WTC11 (cell line): ENCODE measurements at regions not wholly inside any gene's neighbourhood (a gene's known extent, or its start where the extent isn't known, plus 50 kb on each side); places are given as distances from the start of the nearest gene placed in this dataset.

ENCODE experiments used
- ATAC-seq: fragments of 200-7000 bp; cut with Tn5 transposase; 2 replicates; pipeline ENCODE4 v1.10.0; 2021; ENCODE audit warnings: mild to moderate bottlenecking, moderate library complexity
- CTCF ChIA-PET: fragments of 300-600 bp; sonication (Branson Sonifier 250); formaldehyde crosslinking; loops from one replicate; lab custom pipeline; 2021; ENCODE audit warnings: antibody characterized with exemption; lab: Charles Lee
- POLR2A ChIA-PET: fragments of 350-600 bp; sonication (Branson Sonifier 250); formaldehyde crosslinking; loops from one replicate; lab custom pipeline; 2021; ENCODE audit warnings: antibody characterized with exemption; lab: Charles Lee
- DNase-seq: peaks from one replicate; pipeline ENCODE4 v3.0.0; 2021; ENCODE audit warnings: low spot score
- H3K27ac Mint-ChIP-seq: 2 replicates; pipeline ENCODE4 v1.8.0; 2021; ENCODE audit warnings: mixed read lengths
- H3K27me3 Mint-ChIP-seq: 2 replicates; pipeline ENCODE4 v1.8.0; 2021; ENCODE audit warnings: low read depth, mild to moderate bottlenecking, moderate library complexity, mixed read lengths
- H3K36me3 Mint-ChIP-seq: 2 replicates; pipeline ENCODE4 v1.8.0; 2021; ENCODE audit warnings: mixed read lengths
- H3K4me1 Mint-ChIP-seq: 2 replicates; pipeline ENCODE4 v1.8.0; 2022; ENCODE audit warnings: mixed read lengths
- H3K4me3 Mint-ChIP-seq: 2 replicates; pipeline ENCODE4 v1.8.0; 2021; ENCODE audit warnings: mild to moderate bottlenecking, moderate library complexity, mixed read lengths
- H3K9me3 Mint-ChIP-seq: 2 replicates; pipeline ENCODE4 v1.8.0; 2021; ENCODE audit warnings: mixed read lengths
- CREB1 ChIP-seq: sonication (generic); formaldehyde crosslinking; IDR thresholded peaks from 2 replicates; pipeline ENCODE4 v1.8.0; 2023; ENCODE audit warnings: mild to moderate bottlenecking, missing genetic modification reagents
- EMX1 ChIP-seq: fragments of 250-450 bp; sonication (Bioruptor Pico); IDR thresholded peaks from 2 replicates; pipeline ENCODE4 v1.8.0; 2021; ENCODE audit warnings: mild to moderate bottlenecking
- IRF2 ChIP-seq: sonication (generic); formaldehyde crosslinking; IDR thresholded peaks from 2 replicates; pipeline ENCODE4 v1.8.0; 2022; ENCODE audit warnings: low read depth, missing genetic modification reagents, borderline replicate concordance
- MYBL2 ChIP-seq: sonication (generic); formaldehyde crosslinking; IDR thresholded peaks from 2 replicates; pipeline ENCODE4 v1.8.1; 2023; ENCODE audit warnings: mild to moderate bottlenecking, moderate library complexity, missing genetic modification reagents
- NR1H2 ChIP-seq: sonication (generic); formaldehyde crosslinking; IDR thresholded peaks from 2 replicates; pipeline ENCODE4 v1.9.0; 2021; ENCODE audit warnings: mild to moderate bottlenecking, moderate library complexity, missing genetic modification reagents
- OVOL2 ChIP-seq: fragments of 250-450 bp; sonication (Bioruptor Pico); IDR thresholded peaks from 2 replicates; pipeline ENCODE4 v1.9.0; 2021; ENCODE audit warnings: mild to moderate bottlenecking, borderline replicate concordance
- PRRX2 ChIP-seq: fragments of 250-450 bp; sonication (Bioruptor Pico); IDR thresholded peaks from 2 replicates; pipeline ENCODE4 v1.8.0; 2021; ENCODE audit warnings: mild to moderate bottlenecking
- RELA ChIP-seq: sonication (generic); formaldehyde crosslinking; IDR thresholded peaks from 2 replicates; pipeline ENCODE4 v1.8.1; 2022; ENCODE audit warnings: missing genetic modification reagents, mild to moderate bottlenecking, borderline replicate concordance
- RORB ChIP-seq: fragments of 250-450 bp; sonication (Bioruptor Pico); IDR thresholded peaks from 2 replicates; pipeline ENCODE4 v1.9.0; 2021; ENCODE audit warnings: mild to moderate bottlenecking
- SP1 ChIP-seq: sonication (generic); formaldehyde crosslinking; conservative IDR thresholded peaks from 2 replicates; pipeline ENCODE4 v1.8.1; 2022; ENCODE audit warnings: missing genetic modification reagents
- ZBTB21 ChIP-seq: sonication (generic); formaldehyde crosslinking; IDR thresholded peaks from 2 replicates; pipeline ENCODE4 v1.8.1; 2023; ENCODE audit warnings: mild to moderate bottlenecking, missing genetic modification reagents, borderline replicate concordance
- ZNF423 ChIP-seq: fragments of 250-450 bp; sonication (Bioruptor Pico); IDR thresholded peaks from 2 replicates; pipeline ENCODE4 v2.1.2; 2022; ENCODE audit warnings: mild to moderate bottlenecking, moderate library complexity
- ZNF671 ChIP-seq: fragments of 250-450 bp; sonication (Bioruptor Pico); IDR thresholded peaks from 2 replicates; pipeline ENCODE4 v1.8.0; 2021; ENCODE audit warnings: mild to moderate bottlenecking
- TF ChIP-seq, protein P1 (sequence below): sonication (generic); formaldehyde crosslinking; IDR thresholded peaks from 2 replicates; pipeline ENCODE4 v1.8.1; 2023; ENCODE audit warnings: mild to moderate bottlenecking, missing genetic modification reagents
- TF ChIP-seq, protein P2 (sequence below): sonication (generic); formaldehyde crosslinking; IDR thresholded peaks from 2 replicates; pipeline ENCODE4 v1.8.1; 2022; ENCODE audit warnings: mild to moderate bottlenecking, moderate library complexity, missing genetic modification reagents
- TF ChIP-seq, protein P3 (sequence below): fragments of 250-450 bp; sonication (Bioruptor Pico); IDR thresholded peaks from 2 replicates; pipeline ENCODE4 v1.9.0; 2021; ENCODE audit warnings: mild to moderate bottlenecking
- TF ChIP-seq, protein P4 (sequence below): sonication (generic); formaldehyde crosslinking; IDR thresholded peaks from 2 replicates; pipeline ENCODE4 v1.8.1; 2023; ENCODE audit warnings: mild to moderate bottlenecking, missing genetic modification reagents
- TF ChIP-seq, protein P5 (sequence below): sonication (generic); formaldehyde crosslinking; IDR thresholded peaks from 2 replicates; pipeline ENCODE4 v1.8.1; 2022; ENCODE audit warnings: missing genetic modification reagents, borderline replicate concordance
- TF ChIP-seq, protein P6 (sequence below): sonication (generic); formaldehyde crosslinking; IDR thresholded peaks from 2 replicates; pipeline ENCODE4 v1.8.1; 2023; ENCODE audit warnings: mild to moderate bottlenecking, missing genetic modification reagents, moderate library complexity

DNA sequence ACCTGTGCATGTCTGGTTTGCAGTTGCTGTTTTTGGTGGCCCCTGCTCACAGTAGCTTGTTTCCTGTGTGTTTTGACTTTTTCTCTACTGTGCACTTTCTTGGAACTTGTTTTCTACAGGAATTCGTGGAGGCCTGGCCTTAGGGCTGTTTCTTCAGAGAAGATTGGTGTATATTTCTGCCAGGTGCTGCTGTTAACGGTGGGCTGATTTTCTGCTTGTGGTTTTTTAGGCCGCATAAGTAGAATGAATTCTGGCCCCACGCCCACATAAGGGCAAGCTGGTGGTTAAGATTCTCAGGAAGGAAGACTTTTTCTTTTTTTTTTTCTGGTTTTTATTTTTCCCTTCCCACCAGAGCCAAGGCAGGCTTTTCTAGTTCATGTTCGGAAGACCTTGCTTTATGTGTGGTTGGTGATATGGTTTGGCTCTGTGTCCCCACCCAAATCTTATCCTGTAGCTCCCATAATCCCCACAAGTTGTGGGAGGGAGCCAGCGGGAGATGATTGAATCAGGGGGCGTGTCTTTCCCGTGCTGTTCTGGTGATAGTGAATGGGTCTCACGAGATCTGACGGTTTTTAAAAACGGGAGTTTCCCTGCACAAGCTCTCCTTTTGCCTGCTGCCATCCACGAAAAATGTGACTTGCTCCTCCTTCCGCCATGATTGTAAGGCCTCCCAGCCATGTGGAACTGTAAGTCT, 71.5 kb upstream of the DISP3 start (continued):
- TF ChIP-seq, protein P1, sequence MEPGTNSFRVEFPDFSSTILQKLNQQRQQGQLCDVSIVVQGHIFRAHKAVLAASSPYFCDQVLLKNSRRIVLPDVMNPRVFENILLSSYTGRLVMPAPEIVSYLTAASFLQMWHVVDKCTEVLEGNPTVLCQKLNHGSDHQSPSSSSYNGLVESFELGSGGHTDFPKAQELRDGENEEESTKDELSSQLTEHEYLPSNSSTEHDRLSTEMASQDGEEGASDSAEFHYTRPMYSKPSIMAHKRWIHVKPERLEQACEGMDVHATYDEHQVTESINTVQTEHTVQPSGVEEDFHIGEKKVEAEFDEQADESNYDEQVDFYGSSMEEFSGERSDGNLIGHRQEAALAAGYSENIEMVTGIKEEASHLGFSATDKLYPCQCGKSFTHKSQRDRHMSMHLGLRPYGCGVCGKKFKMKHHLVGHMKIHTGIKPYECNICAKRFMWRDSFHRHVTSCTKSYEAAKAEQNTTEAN (CRISPR knock-in tag) = no peak
- TF ChIP-seq ZNF423 (CRISPR knock-in tag) = no peak
- TF ChIP-seq IRF2 = no peak
- TF ChIP-seq MYBL2 (CRISPR knock-in tag) = no peak
- no peak for TF ChIP-seq EMX1
- TF ChIP-seq, protein P2, sequence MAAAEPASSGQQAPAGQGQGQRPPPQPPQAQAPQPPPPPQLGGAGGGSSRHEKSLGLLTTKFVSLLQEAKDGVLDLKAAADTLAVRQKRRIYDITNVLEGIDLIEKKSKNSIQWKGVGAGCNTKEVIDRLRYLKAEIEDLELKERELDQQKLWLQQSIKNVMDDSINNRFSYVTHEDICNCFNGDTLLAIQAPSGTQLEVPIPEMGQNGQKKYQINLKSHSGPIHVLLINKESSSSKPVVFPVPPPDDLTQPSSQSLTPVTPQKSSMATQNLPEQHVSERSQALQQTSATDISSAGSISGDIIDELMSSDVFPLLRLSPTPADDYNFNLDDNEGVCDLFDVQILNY = no peak
- TF ChIP-seq SP1 (CRISPR knock-in tag) = no peak
- TF ChIP-seq PRRX2 = no peak
- TF ChIP-seq, protein P3, sequence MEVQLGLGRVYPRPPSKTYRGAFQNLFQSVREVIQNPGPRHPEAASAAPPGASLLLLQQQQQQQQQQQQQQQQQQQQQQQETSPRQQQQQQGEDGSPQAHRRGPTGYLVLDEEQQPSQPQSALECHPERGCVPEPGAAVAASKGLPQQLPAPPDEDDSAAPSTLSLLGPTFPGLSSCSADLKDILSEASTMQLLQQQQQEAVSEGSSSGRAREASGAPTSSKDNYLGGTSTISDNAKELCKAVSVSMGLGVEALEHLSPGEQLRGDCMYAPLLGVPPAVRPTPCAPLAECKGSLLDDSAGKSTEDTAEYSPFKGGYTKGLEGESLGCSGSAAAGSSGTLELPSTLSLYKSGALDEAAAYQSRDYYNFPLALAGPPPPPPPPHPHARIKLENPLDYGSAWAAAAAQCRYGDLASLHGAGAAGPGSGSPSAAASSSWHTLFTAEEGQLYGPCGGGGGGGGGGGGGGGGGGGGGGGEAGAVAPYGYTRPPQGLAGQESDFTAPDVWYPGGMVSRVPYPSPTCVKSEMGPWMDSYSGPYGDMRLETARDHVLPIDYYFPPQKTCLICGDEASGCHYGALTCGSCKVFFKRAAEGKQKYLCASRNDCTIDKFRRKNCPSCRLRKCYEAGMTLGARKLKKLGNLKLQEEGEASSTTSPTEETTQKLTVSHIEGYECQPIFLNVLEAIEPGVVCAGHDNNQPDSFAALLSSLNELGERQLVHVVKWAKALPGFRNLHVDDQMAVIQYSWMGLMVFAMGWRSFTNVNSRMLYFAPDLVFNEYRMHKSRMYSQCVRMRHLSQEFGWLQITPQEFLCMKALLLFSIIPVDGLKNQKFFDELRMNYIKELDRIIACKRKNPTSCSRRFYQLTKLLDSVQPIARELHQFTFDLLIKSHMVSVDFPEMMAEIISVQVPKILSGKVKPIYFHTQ = no peak
- TF ChIP-seq, protein P4, sequence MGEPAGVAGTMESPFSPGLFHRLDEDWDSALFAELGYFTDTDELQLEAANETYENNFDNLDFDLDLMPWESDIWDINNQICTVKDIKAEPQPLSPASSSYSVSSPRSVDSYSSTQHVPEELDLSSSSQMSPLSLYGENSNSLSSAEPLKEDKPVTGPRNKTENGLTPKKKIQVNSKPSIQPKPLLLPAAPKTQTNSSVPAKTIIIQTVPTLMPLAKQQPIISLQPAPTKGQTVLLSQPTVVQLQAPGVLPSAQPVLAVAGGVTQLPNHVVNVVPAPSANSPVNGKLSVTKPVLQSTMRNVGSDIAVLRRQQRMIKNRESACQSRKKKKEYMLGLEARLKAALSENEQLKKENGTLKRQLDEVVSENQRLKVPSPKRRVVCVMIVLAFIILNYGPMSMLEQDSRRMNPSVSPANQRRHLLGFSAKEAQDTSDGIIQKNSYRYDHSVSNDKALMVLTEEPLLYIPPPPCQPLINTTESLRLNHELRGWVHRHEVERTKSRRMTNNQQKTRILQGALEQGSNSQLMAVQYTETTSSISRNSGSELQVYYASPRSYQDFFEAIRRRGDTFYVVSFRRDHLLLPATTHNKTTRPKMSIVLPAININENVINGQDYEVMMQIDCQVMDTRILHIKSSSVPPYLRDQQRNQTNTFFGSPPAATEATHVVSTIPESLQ (CRISPR knock-in tag) = no peak
- no peak for TF ChIP-seq ZNF671 (CRISPR knock-in tag)

DNA sequence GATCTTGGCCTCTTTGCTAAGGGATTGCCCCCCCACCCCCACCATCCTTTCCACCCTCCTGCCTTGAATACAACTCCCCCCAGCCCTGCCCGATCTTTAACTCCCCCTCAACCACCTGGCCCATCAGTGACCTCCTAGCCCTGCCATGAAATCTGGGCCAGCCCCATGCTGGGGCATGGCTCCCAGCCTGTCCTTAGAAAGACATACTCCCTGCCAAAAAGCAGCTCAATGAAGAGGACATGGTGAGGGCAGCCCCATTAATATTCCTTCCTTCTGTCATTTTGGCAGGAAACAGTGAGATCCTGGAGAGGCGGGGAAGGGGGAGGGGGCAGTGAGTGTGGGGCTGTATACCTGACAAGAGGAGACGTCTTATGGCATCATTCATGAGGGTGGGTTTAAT, 66.8 kb upstream of the DISP3 start:
- ChIA-PET POLR2A (no interaction called here), CTCF (no interaction called here)
- ATAC-seq = no peak
- H3K9me3 Mint-ChIP-seq = peaks cover 8% of the 10 kb centered on the region
- no peak for DNase-seq
- H3K4me3 Mint-ChIP-seq = no peak overlapping the region
- H3K36me3 Mint-ChIP-seq = peaks cover 6% of the 10 kb centered on the region; the same call in 1 of the 2 replicates
- H3K4me1 Mint-ChIP-seq = peaks cover 32% of the 10 kb centered on the region
- H3K27ac Mint-ChIP-seq = no peak overlapping the region
- peaks cover 5% of the 10 kb centered on the region for H3K27me3 Mint-ChIP-seq
- TF ChIP-seq RORB (CRISPR knock-in tag) = no peak
- TF ChIP-seq, protein P5, sequence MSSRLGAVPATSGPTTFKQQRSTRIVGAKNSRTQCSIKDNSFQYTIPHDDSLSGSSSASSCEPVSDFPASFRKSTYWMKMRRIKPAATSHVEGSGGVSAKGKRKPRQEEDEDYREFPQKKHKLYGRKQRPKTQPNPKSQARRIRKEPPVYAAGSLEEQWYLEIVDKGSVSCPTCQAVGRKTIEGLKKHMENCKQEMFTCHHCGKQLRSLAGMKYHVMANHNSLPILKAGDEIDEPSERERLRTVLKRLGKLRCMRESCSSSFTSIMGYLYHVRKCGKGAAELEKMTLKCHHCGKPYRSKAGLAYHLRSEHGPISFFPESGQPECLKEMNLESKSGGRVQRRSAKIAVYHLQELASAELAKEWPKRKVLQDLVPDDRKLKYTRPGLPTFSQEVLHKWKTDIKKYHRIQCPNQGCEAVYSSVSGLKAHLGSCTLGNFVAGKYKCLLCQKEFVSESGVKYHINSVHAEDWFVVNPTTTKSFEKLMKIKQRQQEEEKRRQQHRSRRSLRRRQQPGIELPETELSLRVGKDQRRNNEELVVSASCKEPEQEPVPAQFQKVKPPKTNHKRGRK (CRISPR knock-in tag) = no peak
- TF ChIP-seq, protein P6, sequence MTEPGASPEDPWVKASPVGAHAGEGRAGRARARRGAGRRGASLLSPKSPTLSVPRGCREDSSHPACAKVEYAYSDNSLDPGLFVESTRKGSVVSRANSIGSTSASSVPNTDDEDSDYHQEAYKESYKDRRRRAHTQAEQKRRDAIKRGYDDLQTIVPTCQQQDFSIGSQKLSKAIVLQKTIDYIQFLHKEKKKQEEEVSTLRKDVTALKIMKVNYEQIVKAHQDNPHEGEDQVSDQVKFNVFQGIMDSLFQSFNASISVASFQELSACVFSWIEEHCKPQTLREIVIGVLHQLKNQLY (CRISPR knock-in tag) = no peak
- no peak for TF ChIP-seq CREB1 (CRISPR knock-in tag)
- no peak for TF ChIP-seq OVOL2
- TF ChIP-seq RELA (CRISPR knock-in tag) = no peak
- TF ChIP-seq ZBTB21 (CRISPR knock-in tag) = no peak
- TF ChIP-seq NR1H2 = no peak
